Adipose tissue (tissue), 3 donors: ENCODE measurements at regions not wholly inside any gene's neighbourhood (a gene's known extent, or its start where the extent isn't known, plus 50 kb on each side); places are given as distances from the start of the nearest gene placed in this dataset.
"Not testable (repeated sequence)": the region's sequence is repeated elsewhere in the genome, so short reads cannot be mapped to it uniquely, and the experiment has no call there.

Experiments
- H3K27ac ChIP-seq: one replicate; pipeline ENCODE4 v1.5.1; 2013; ENCODE audit warnings: low read depth, low read length
- WGBS, 3 donors: extraction: QIAGEN DNeasy Blood & Tissue Kit; methylation state at CpG; one replicate each; pipeline ENCODE4 v1.1.7; 2013; 5-methylcytosine and 5-hydroxymethylcytosine counted together
- donor health status: healthy with polysubstance abuse.
- donor health status: Bipolar disorder and iron deficiency.
- donor health status: healthy.

DNA sequence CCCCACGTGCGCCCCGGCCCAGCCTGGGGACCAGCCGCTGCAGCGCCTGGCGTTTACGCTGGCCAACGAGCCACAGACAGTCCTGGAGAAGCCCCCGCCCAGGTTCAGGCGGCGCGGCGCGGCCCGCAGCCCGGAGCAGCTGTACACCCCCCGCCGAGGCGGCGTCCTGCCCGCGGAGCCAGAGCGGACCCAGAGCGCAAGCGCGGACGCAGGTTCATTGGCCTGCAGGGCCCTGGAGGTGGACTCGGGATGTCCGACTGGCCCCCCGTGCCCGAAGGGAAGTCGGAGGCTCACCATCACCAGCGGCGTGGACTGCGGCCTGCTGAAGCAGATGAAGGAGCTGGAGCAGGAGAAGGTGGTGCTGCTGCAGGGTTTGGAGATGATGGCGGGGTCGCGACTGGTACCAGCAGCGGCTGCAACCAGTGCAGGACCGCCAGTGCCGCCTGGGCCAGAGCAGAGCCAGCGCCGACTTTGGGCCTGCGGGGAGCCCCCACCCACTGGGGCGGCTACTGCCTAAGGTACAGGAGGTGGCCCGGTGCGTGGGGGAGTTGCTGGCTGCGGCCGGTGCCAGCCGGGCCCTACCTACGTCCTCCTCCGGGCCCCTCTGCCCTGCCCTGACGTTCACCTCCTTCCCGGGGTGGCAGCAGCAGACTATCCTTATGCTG is 72.0 kb upstream of the KCTD7 start:
- no peak overlapping the region for H3K27ac ChIP-seq
- WGBS, 3 donors = 94 to 98% (median 94%) methylated on average over 49 to 54 of the region's 54 CpGs

DNA sequence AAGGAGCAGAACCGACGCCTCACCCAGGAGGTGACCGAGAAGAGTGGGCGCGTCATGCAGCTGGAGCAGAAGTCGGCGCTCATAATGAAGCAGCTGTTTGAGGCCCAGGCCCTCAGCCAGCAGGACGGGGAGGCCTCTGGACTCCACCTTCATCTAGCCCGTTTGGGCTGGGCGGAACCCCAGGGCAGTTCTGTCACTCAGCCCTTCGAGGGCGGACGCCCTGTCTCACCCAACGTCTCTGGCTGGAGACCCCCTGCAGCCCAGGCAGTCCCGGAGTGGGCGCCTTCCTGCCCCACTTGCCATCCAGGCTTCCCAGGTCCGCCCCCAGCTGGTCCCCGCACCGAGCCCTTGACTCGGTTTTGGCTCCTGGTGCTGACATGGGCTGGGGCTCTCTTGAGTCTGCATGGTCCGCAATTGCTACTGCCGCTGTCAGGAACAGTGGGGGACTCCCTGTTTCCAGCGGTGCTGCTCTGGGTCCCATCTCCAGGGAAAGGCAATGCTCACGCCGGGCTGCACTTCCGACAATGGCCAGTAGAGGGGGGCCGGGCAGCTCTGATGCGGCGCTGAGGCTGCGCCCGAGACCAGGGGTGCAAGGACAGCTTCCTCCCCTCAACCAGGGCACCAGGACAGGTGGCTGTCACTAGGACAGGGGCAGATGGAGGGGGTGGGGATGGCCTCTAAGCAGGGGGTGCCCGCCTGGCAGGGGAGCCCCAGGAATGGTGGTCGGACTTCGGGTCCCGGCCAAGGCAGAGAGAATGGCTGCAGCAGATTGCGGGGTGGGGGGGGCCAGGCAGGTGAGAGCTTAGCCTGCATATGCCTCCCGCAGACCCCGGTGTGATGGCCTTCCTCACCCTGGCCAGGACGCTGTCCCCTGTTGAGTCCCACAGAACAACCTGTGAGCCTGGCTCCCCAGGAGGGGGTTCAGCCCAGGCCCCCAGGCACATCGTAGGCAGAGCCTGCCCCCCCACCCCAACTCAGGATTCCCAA is 71.2 kb upstream of the KCTD7 start:
- WGBS, 3 donors = 51 to 55% (median 51%) methylated on average over 36 to 40 of the region's 40 CpGs
- H3K27ac ChIP-seq = no peak overlapping the region

DNA sequence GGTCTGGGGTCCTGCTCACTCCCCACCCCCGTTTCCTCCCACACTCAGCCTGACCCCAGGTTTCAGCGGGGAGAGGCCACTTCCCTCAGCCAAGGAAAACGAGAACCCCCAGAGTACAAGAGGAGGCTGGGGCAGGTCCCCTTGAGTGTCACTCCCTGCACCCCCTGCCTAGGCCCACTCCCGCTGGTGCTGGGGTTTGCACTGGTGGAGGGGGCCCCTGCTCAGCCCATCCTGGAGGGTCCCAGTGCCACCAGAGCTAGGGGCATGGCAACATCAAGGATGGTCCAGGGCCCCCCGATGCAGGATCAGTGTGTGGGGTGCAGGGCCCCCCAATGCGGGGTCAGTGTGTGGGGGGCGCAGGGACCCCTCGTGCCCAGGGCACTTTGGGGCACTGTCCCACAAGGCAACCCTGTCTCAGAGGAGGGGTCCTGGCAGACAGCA is 70.5 kb upstream of the KCTD7 start:
- 78 to 81% (median 80%) methylated on average over 8 of the region's 8 CpGs for WGBS, 3 donors
- no peak overlapping the region for H3K27ac ChIP-seq

DNA sequence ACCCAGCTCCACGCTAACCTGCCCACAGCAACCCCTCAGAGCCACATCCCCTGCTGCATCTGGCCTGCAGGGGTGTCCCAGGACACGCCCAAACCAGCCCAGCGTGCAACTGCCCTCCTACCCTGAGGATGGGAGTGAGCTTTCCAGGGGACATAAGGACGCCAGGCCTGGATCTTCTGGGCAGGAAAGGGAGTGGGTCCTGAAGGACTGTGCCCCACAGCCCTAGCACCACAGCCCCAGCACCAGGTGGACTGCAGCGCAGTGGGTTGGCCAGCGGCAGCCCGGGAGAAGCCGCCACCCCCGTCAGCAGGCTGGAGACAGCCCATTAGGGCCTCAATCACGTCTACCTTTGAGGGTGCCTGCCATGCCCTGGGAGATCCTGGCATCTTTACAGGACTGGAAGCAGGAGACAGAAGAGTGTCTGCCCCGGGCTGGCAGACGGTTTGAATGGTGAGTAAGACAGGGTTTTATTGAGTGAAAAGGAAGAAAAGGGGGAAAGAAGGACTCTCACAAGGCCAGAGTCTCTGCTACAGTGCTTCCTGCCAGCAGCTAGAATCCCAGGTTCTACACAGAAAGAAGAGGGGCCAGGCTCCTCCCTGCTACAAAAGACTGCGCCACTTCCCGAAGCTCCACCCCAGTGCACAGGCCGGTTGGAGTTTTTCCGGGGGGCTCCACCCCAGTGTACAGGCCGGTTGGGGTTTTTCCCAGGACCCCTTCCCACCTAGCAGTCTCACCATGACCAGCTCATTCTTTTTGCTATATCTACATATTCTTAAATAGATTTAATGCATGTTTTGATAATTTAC is 69.8 kb upstream of the KCTD7 start:
- no peak overlapping the region for H3K27ac ChIP-seq
- 77 to 82% (median 79%) methylated on average over 17 of the region's 17 CpGs for WGBS, 3 donors

DNA sequence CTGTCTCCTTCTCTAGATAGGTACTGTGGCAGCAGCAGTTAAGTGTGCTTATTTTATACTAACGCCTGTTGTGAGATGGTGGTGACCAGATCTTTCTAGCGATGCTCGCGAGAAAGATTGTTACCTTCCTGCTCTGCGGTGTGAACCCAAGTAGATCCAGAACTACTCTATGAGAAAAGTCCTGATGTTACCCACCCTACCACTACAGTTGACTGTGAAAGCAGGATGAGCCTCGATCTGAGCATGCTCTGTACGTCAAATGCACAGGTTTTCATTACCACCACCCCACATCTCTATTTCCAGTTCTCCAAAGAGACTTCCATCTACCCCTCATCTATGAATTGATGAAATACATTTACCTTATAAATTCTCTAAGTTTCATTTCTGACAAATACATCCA is 64.6 kb upstream of the KCTD7 start:
- 79 to 97% (median 86%) methylated on average over 7 of the region's 7 CpGs for WGBS, 3 donors
- no peak overlapping the region for H3K27ac ChIP-seq

DNA sequence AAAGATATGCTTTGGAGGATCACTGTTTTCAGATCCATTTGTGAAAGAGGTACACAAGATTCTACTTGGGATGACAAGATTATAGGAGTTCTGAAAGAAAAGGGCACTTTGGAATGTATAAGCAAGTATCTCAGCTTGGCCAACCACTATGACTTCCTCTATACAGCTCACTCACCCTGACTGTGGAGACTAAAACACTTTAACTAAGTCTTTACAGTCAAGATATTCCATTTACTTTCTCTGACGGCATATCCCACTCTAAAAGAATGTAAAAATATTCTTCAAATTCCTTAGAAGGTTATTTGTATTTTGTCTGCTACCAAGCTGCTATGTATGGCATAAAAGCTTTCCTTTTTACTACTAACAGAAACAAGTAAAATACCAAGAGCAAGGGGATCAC is 58.5 kb upstream of the KCTD7 start:
- not testable (repeated sequence) for H3K27ac ChIP-seq
- WGBS, 3 donors = 73 to 86% (median 84%) methylated on average over 1 of the region's 1 CpG

DNA sequence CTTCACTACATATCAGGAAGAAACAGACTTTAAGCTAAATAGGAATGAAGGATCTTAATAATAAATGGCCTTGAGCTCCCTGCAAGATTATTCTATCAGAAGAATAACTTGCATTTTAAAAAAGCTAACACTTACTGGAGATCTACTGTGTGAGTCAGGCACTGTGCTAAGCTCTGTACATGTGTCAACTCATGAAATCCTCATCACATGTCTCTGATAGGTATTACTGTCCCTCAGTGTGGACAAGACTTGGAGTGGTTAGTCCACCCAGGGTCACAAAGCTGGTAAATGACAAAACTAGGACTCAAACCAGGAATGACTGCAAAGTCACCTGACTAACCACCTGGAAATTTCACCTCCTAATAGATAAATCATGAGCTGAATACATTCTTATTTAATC is 57.1 kb upstream of the KCTD7 start:
- no peak overlapping the region for H3K27ac ChIP-seq

DNA sequence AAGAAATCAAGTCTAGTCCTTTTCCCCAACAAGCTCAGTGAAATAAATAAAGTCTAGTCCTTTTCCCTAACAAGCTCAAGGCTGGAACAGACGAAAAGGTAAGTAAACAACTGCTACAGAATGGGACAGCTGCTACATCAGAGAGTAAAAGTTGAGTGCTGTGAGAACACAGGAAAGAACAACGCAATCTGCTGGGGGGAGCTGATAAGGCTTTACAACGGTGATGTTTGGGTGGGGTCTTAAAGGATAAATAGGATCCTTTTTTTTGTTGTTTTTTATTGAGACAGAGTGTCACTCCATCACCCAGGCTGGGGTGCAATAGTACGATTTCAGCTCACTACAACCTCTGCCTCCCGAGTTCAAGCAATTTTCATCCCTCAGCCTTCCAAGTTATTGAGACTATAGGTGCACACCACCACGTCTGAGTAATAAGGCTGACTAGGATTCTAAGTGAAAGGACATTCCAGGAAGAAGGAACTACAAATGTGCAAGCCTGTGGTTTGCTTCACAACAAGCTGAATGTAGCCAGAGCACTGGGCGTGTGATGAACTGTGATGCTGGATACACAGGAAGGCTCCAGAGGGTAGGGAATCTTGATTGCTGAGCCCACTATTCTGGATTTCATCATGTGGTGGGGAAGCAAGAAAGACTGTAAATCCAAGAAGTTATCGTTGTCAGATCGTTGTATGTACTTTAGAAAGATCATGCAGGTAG is 54.7 kb upstream of the KCTD7 start:
- WGBS, 3 donors = 76 to 89% (median 87%) methylated on average over 9 of the region's 9 CpGs
- H3K27ac ChIP-seq = not testable (repeated sequence)

DNA sequence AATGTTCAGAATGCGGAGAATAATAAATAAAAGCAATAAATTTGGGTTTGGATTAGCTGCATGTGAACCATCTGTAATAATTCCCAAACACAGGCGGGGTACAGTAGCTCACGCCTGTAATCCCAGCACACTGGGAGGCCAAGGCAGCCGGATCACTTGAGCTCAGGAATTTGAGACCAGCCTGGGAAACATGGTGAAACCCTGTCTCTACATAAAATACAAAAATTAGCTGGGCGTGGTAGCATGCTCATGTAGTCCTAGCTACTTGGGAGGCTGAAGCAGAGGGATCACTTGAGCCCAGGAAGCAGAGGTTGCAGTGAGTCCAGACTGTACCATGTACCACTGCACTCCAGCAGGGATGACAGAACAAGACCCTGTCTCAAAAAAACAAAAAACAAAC is 53.9 kb upstream of the KCTD7 start:
- H3K27ac ChIP-seq = not testable (repeated sequence)
- 66 to 94% (median 94%) methylated on average over 5 of the region's 5 CpGs for WGBS, 3 donors

DNA sequence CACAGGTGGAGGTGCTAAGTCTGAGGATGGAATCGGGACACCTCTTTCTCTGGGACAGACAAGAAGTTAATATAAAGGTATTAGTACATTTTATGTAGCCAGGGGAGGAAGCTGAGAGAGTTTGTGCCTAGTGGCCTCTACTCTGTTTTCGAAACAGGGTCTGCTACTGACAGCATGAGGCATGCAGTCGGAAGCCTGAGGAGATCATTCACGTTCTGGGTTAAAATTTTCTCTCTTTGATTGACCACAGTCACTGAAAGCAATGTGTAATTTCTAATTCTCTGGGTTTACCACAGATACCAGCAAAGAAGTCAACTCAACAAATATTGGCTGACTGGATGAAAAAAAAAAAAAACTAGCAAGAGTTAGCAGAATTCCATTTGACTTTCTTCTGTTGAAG is 53.3 kb upstream of the KCTD7 start:
- WGBS, 3 donors = 86 to 93% (median 92%) methylated on average over 4 of the region's 4 CpGs
- no peak overlapping the region for H3K27ac ChIP-seq

DNA sequence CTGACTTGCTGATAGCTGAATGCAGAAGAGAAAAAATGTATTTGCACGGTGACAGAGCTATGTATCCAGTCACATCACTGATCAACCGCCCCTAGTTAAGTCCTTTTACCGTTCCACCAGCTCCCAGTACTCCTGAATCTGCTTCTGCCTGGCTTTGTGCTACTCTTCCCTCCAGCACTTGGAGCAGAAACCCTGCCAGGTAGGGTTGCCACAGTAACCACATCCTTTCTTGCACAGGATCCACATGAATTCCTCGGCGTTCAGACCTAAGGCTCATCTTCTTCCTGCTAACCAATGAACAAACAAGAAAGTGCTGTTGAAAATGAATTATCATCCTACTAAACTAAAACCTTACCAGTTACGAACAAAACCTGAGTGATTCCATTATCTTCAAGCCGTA is 52.0 kb upstream of the KCTD7 start:
- WGBS, 3 donors = 79 to 85% (median 81%) methylated on average over 7 of the region's 7 CpGs
- H3K27ac ChIP-seq = no peak overlapping the region
